ENCODE measurements at regions not wholly inside any gene's neighbourhood (a gene's known extent, or its start where the extent isn't known, plus 50 kb on each side); places are given as distances from the start of the nearest gene placed in this dataset.

- DNase-seq (no peak), ATAC-seq (no peak)
- ChIA-PET POLR2A (no interaction called here), CTCF (no interaction called here)
- no peaks in the 10 kb centered on the region for H3K4me1 Mint-ChIP-seq (ENCODE audit: low read depth)
- H3K4me3 Mint-ChIP-seq, result no peak overlapping the region
- H3K36me3 Mint-ChIP-seq (ENCODE audit: low read depth), result no peaks in the 10 kb centered on the region
- no peak overlapping the region for H3K27ac Mint-ChIP-seq
- peaks cover 38% of the 10 kb centered on the region for H3K27me3 Mint-ChIP-seq
- H3K9me3 Mint-ChIP-seq, result no peaks in the 10 kb centered on the region
- intact Hi-C loops (cut with micrococcal nuclease), result no loop called here
- no peak for TF ChIP-seq CTCF (IDR thresholded peaks at IDR 0.05)
Observed at GRCh38 chr17:79408251-79408650, 202.6 kb downstream of the RBFOX3 start.

GRCh38 chr17:79407385-79407784 lies 203.5 kb downstream of the RBFOX3 start:
- TF ChIP-seq CTCF (IDR thresholded peaks at IDR 0.05), result no peak
- H3K4me3 Mint-ChIP-seq, result no peak overlapping the region
- peaks cover 38% of the 10 kb centered on the region for H3K27me3 Mint-ChIP-seq
- no peak for ATAC-seq
- intact Hi-C loops (cut with micrococcal nuclease), result no loop called here
- H3K9me3 Mint-ChIP-seq, result no peaks in the 10 kb centered on the region
- H3K4me1 Mint-ChIP-seq (ENCODE audit: low read depth), result no peaks in the 10 kb centered on the region
- H3K27ac Mint-ChIP-seq, result no peak overlapping the region
- DNase-seq, result no peak
- CTCF ChIA-PET, result no interaction called here
- no peaks in the 10 kb centered on the region for H3K36me3 Mint-ChIP-seq (ENCODE audit: low read depth)
- POLR2A ChIA-PET, result no interaction called here

GRCh38 chr17:79406316-79406715 lies 204.5 kb downstream of the RBFOX3 start:
- no peak for ATAC-seq
- H3K4me1 Mint-ChIP-seq (ENCODE audit: low read depth), result peaks cover 2% of the 10 kb centered on the region
- no peak for DNase-seq
- intact Hi-C loops (cut with micrococcal nuclease), result no loop called here
- ChIA-PET POLR2A (no interaction called here), CTCF (interaction anchor here (1.4 to 2.5 kb wide), 2 partner anchors 14 to 319 kb away, joined by 5 to 21 read pairs; no protein-coding TSS in a partner anchor)
- TF ChIP-seq CTCF (IDR thresholded peaks at IDR 0.05), result no peak
- H3K9me3 Mint-ChIP-seq, result no peaks in the 10 kb centered on the region
- no peaks in the 10 kb centered on the region for H3K36me3 Mint-ChIP-seq (ENCODE audit: low read depth)
- H3K27me3 Mint-ChIP-seq, result peaks cover 38% of the 10 kb centered on the region
- no peak overlapping the region for H3K4me3 Mint-ChIP-seq
- H3K27ac Mint-ChIP-seq, result no peak overlapping the region

GRCh38 chr17:79405823-79406222 lies 205.0 kb downstream of the RBFOX3 start:
- H3K27me3 Mint-ChIP-seq, result peaks cover 38% of the 10 kb centered on the region
- no peaks in the 10 kb centered on the region for H3K36me3 Mint-ChIP-seq (ENCODE audit: low read depth)
- ChIA-PET POLR2A (no interaction called here), CTCF (interaction anchor here (1.4 to 2.5 kb wide), 2 partner anchors 13 to 318 kb away, joined by 5 to 21 read pairs; no protein-coding TSS in a partner anchor)
- TF ChIP-seq CTCF (IDR thresholded peaks at IDR 0.05), result no peak
- DNase-seq, result no peak
- no peaks in the 10 kb centered on the region for H3K9me3 Mint-ChIP-seq
- intact Hi-C loops (cut with micrococcal nuclease), result no loop called here
- H3K27ac Mint-ChIP-seq, result no peak overlapping the region
- H3K4me3 Mint-ChIP-seq, result no peak overlapping the region
- no peak for ATAC-seq
- peaks cover 7% of the 10 kb centered on the region for H3K4me1 Mint-ChIP-seq (ENCODE audit: low read depth)

- CTCF ChIA-PET, result interaction anchor here (2.5 kb wide), 1 partner anchor 12 kb away, joined by 21 read pairs; no protein-coding TSS in a partner anchor
- no peak for ATAC-seq
- H3K27me3 Mint-ChIP-seq, result peaks cover 48% of the 10 kb centered on the region
- H3K4me1 Mint-ChIP-seq (ENCODE audit: low read depth), result peaks cover 13% of the 10 kb centered on the region
- no peak overlapping the region for H3K27ac Mint-ChIP-seq
- POLR2A ChIA-PET, result no interaction called here
- no peak for DNase-seq
- intact Hi-C loops (cut with micrococcal nuclease), result no loop called here
- H3K4me3 Mint-ChIP-seq, result no peak overlapping the region
- H3K36me3 Mint-ChIP-seq (ENCODE audit: low read depth), result no peaks in the 10 kb centered on the region
- no peak for TF ChIP-seq CTCF (IDR thresholded peaks at IDR 0.05)
- no peaks in the 10 kb centered on the region for H3K9me3 Mint-ChIP-seq
Observed at GRCh38 chr17:79404136-79404911, 206.5 kb downstream of the RBFOX3 start.
